Kidney capillary endothelial cell (primary cell): ENCODE measurements at regions not wholly inside any gene's neighbourhood (a gene's known extent, or its start where the extent isn't known, plus 50 kb on each side); places are given as distances from the start of the nearest gene placed in this dataset.

ENCODE experiments used
- DNase-seq: peaks from one replicate; pipeline ENCODE4 v3.0.0-alpha.2; 2018; ENCODE audit warnings: low spot score

DNA sequence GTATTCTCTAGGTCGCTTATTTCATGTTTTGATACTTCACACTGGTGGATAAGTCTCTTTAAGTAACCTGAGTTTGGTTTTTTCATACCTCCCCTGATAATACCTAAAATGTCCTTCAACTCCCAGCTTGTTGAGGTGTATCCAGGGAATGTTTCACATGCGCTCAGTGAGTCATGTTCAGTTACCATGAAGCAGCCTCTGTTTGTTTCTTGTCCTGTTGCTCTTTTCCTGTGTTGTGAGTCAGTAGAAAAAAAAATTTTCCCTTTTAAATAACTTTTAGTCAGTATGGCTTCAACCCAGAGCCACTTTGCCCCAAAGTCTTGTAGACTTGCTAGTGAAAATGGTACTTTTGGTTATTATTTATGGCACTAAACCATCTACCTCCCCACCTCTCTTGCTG lies 278.4 kb upstream of the ZPLD1 start:
- peak; percentile 87 for DNase-seq

DNA sequence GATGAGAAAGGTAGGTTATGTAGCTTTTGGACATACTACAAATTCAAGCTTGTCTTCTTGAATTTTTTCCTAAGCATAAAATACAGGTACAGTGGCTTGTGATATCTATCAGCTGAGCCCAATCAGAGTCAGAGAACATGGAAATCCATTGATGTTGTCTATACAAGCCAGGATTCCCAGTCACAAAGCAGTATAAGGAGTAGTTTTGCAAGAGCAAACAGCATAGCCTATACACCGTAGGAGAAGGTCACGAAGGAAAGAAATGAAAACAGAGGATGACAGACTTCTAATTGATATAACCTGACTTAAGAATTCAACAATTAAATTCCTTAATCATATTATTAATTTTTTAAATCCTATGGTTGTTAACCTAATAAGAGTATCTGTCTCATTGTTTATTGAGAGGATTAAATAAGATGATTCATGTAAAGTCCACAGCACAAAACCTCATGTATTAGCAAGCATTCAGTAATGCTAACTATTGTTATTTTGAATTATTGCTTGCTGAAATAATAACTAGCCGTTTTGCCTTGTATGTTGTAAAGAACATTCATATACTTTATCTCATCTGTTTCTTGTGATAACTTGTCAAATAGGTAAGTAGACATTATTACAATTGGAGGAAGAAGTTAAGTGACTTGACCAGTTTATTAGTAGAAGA lies 276.6 kb upstream of the ZPLD1 start:
- DNase-seq = no peak

DNA sequence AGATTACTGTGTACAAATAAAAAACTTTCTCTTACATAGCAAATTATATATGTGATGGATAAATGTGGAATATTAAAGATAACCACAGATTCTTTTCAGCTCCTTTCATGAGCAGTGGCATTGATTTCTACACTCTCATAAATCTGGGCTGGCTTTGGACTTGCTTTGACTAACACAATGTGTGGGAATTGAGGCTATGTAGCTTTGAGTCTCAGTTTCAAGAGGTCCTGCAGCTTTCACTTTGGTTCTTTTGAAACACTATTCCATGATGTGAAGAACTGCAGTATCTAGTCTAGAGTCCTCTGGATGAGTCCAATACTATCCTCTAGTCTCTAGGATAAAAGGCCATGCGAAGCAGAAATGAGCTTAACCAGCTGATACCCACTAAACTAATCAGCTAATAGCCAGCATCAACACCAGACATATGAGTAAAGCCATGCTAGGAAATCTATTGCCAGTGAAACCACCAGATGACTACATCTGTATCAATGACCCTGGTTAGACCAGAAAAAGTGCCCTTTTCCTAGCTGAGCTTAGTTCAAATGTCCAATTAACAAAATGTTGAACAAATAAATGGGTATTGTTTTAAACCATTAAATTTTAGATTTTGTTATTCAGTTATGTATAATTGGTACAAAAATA lies 274.9 kb upstream of the ZPLD1 start:
- no peak for DNase-seq

DNA sequence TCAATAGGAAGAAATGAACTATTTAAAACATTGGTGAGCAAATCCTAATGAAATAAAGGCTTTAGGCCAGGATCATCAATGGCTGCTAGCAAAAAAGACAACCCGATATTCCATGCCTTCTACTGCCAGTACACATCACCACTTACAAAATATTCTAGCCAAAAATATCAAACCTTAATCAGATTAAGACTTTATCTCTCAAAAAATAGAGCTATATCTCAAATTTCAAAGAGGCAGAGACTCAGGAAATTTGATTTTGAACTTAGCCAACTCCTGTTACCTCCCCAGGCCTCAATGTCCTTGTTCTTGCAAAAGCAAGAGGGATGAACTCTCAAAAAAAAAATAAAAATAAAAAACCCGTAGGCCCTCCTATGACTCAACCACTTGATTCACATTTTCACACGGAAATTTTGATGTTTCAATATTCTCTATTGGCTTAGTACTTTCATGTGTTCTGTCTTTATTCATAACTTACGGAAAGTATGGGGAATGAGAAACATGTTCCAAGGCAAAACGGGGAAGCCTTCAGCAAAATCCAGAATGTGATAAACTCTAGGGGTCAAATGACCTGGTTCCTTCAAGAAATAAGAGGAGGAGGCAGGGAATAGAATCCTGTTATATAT lies 273.3 kb upstream of the ZPLD1 start:
- no peak for DNase-seq

DNA sequence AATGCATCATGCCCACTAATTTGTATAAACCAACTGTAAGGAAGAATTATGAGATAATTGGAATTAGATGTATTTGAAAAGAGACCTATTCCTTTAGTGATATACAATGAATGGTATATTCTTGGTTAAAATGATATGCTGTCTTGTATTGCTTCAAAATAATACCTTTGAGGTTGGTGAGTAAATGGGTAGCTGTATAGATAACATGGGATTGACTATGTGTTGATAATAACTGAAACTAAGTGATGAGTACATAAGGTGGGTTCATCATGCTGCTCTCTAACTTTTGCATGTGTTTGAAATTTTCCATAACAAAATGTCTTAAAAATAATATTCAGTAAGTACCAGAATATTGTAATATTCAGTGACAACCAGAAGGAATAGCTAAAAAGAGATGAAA lies 272.6 kb upstream of the ZPLD1 start:
- DNase-seq = no peak

DNA sequence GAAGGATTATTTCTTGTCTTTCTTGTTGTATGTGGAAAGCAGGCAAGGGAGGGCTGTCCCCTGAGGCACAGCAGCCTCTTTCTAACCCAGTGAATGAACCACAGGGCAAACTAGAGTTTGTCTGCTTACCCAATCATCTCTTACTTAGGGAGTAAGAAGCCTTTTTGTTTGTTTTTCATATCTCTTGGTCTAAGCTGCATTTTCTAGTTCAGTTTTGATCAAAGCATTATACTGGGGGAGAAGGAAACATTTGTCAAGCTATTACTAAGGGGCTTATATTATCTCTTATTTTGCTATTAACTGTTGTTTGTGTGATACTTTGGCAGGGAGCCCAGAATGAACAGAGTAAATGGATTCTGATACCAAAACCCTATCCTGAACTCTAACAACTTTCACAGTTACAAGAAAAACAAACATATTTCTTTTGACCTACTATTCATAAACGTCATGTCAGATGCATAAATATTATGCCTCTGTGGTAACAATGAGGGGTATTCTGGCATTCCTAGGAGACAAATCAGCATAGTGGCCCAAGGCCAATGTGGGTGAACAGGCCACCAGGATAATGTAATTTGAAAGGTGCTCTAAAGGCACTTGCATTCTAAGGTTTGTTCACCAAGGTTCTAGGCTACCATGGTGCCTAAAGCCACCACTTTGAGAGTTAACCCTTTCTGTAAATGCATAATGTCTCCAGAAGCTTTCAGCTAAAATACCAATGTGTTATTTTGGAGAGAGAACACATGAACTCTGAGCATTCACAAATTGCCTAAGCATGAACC lies 271.6 kb upstream of the ZPLD1 start:
- DNase-seq = no peak

DNA sequence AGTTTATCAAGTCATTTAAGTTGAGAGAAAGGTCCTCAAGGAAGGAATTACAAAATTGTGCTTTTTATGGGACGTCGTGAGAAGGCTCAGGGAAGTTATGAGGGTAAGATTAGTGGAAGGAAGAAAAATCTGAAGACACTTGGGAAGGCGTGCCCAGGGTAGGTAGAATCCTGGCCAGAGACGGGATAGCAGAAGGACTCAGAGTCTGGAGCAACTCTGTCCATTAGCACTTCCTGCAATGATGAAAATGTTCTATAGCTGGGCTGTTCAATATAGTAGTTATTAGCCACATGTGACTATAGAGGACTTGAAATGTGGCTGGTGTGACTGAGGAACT lies 271.0 kb upstream of the ZPLD1 start:
- DNase-seq = no peak

DNA sequence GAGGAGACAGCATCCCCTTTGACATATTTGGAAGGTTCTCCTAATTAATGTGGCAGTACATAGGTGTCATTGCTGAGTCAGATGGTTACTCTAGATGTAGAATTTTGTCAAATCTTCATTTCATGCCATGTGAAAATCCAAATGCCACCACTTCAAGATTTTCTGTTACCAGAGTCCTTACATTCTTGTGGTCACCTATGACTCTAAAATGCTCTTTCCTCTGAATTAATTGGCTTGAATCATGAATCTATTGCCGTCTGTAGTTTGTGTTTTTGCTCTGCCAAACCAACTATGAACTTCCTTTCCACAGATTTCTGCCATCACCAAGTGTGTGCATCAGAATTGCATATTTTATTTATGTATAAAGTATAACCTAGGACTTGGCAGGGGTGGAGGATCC lies 269.4 kb upstream of the ZPLD1 start:
- DNase-seq = no peak

DNA sequence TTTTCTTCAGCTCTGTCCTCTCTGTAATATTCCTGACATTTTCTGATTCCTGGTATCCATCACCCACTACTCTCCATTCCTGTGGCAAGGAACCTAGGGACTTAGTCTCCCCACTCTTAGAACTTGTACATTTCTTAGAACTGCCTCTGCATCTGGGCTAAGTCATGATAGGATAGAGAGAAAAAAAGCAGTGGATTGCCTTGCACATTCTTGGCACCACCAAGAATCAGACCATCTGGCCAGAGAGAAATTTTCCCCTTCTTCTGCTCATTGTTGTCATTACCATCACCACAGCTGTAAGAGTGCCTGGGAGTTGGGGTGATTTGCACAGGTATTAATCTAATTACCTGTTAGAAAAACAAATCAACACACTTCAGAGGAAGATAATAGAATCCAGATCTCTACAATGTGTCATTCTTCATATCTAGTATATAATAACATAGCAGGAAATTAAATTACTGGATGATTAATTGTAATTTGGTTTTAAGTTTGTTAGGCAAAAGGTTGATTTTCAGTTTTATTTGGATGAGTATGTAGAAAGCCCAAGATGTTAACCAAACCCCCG lies 264.8 kb upstream of the ZPLD1 start:
- no peak for DNase-seq

DNA sequence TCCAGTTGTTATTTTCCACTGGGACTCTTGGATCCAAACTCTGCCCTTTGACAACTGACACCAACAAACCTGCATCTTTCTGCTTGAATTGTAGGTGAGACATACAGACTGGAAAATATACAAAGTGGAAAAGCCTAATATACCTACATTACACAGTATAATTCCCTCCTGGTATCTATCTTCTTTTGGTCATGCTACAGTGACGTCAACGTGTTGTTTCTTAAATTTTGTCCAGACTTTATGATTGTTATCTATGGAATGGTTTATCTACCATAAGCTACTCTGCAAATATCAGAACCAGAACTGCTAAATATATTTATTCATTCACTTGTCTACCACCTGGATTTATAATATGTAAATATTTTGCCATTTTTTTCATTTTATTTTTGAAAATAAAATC lies 264.3 kb upstream of the ZPLD1 start:
- DNase-seq = no peak

DNA sequence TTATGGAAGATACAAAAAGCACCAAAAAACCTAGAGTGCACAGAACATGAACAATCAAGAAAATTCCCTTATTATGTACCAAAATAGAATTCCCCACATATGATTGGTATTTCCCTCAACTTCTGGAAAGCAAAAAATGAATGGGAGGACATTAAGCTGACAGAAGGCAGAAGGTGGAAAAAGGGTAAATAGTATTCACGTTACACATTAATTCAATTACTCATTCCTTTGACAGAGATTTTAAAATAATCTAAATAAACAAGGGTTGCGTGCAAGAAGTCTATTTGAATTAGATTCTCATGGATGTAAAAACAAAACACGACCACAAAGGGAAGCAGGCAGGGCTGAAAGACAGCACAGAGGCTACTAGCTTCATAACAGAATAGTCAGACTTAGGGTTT lies 260.5 kb upstream of the ZPLD1 start:
- DNase-seq = peak; percentile 82

DNA sequence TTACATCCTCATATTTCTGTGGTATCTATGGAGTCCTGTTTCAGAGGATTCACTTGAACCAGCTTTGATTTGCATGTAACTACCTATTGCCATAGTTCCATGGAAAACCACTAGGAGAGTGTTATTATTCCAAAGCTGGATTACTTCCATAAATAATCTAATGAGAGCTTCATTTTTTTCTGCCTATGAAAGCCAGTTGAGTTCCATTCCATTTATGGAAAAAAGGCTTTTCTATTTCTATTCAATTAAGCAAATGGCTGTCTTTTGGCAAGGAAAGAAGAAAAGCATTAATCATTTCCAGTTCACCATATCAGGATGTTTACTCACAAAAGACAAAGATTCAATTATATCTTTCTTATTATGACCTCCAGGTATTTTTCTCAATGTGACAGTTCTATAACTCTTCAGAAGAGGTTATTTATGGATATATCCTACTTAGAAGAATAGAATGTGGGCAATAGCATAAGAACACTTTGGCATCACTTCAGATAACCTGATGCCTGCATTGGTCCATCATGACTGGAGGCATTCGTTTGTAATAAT lies 259.9 kb upstream of the ZPLD1 start:
- peak; percentile 81 for DNase-seq

DNA sequence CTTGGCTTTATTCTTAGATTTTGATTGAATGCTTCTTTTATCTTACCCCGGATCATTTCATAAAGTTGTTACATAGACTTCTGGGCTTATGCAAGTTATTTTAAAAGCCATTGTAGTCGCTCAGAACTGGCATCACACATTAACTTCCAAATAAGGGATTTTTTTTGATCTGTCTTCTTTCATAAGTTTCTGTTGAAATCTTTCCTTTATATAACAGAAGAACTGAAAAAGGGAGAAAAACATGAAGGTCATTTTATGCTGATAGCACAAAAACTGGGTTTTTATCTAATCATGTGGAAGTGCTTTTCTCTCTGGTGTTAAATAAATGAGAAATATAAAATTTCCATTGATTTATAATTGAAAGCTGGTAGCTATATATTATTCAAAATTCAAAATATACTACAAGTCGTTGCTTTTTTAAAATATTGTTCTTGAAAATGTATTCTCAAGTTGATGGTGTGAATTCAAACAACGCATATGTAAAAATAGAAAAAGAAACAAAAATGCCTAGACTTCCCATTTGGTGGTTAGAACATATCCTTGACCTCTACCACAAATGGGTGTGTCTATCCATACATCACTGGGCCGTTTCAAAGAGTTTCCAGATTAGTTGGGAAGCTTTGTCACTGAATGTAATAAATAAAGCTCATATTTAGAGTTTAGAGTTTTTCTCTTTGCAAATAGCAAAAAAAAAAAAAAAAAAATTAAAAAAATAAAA lies 258.3 kb upstream of the ZPLD1 start:
- DNase-seq = no peak

DNA sequence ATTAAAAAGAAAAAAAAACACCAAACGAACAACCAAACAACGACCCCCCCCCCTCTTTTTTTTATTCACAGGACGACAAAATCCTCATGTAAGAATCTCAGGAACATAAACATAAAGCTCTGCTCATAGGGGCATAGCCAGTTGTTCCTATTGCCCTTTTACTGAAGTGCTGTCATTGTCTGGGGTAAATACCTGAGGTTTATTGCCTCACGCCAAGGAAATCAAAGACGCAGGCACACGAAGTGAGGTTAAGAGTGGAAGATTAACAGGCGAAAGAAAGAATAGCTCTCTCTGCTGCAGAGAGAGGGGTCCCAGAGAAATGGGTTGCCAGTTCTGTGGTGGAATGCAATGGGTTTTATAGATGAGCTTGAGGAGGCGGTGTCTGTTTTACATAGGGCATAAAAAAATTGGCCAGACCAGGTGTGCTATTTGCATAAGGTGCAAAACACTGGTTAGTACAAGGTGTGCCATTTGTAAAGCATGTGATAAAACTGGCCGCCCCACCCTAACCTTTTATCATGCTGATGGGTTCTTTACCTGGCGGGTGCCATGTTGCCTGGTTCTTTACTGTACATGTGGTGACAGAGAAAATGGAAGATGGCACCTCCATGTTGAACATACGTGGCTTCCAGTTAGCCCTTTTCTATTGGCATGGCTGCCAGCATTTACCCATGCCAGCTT lies 257.6 kb upstream of the ZPLD1 start:
- DNase-seq = no peak

DNA sequence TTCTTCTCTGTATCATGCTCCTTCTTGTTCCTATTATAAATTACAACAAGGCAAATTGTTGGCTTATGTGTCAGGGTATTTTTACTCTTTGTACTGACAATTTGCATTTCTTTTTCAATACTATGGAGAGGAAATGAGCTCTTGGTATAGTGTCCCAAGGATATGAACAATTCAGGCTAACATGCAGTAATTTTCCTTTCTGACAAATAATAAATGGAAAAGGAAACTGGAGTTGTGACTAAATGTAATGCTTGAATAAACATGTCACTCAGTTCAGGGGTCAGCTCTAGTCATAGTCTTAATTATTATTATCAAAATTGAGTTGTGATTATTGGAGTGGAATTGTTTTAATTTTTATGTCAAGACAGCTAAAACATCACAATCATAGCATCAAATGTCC lies 256.0 kb upstream of the ZPLD1 start:
- DNase-seq = peak; percentile 95

DNA sequence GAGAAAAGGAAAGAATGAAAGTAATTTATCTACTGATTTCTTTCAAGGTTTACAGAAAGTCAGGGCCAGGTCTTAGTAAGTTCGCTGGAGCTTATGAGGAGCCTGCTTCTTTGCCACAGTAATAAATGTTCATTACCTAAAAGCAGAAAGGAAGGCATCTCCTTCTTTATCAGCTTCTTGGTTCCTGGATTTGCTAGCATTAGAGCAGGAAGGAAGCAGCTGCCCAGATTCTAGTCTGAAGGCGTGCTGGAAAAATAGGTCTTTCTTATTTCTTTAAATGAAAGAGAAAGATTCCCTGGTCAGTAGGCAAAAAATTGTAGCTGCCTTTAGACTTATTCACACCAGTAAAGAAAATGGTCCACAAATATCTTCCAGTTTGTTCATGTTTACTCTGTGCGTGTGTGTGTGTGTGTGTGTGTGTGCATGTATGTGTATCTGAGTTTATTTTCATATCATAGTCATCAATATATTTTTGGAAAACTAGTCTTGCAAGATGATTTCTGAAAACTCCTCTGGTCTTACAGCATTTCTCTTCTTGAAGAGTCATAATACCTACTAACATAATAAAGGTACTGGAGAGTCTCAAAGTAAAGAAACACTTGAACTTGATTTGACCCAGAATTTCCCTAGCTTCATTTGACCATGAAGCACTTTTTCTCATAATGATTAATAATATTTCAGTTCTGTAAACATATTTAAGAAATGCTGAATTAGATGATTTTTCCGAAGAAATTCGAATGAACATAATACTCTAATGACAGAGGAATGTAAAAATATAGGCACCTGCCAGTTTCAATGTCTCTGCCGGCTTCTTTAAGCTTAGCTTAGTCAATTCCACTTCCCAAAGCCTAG lies 255.3 kb upstream of the ZPLD1 start:
- DNase-seq = peak; percentile 67

DNA sequence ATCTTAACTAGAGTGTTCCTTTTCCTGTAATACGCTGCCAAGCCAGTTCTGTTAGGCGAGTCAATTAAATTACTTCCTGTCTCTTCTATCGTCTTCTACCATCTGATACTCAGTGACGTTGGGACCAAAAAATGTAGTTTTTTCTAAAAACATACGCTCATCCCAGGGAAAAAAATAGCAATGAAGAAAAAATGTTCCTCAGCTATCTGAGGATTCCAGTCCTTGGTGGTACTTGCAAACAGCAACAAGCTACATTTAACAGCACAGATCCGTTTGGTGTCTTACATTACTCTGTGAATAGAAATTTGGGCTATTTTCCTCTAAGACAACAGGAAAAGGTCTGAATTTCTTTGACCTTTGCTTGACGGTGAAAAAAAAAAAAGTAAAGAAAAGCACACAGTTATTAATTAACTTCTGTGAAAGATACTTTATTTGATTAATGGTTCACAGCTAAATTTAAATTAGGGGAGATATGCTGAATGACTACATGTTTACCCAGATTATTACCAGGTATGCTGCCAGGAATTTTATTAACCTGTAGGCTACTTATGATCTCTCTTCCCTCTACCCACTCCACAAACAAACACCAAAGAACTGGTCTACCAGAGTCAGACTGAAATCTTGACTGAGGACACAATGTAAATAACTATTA lies 254.4 kb upstream of the ZPLD1 start:
- DNase-seq = peak; percentile 92

DNA sequence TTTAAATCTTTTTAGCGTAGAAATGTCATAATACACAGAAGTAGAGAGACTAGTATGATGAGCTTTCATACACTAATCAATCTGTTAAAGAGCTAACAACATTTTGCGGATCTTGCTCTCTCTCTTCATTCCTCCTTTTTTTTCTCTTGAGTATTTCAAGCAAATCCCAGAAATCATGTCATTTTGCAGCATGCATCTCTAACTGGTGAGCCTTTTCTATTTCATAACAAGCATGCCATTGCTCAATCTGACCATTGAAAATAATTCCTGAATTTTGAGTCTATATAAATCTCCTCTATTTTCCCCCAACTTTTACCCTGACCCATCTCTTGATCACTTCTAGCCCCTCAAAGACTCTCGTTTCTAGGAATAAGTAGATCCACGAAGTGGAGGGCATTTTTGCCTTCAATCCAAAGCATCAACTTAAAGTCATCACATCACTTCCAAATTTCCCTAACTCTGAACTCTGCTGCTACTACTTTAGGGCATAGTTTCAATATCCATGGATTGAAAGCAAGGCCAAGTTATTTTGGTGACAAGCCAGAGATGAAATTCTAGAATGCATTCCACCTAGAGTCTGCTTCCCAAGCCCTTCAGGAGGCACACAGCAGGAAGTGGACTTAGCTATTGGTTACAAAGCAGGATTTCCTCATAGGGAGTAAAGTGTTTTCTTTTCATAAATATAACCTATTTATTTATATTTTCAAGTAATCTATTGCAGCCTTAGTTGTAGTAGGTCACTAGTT lies 253.5 kb upstream of the ZPLD1 start:
- DNase-seq = peak; percentile 55

DNA sequence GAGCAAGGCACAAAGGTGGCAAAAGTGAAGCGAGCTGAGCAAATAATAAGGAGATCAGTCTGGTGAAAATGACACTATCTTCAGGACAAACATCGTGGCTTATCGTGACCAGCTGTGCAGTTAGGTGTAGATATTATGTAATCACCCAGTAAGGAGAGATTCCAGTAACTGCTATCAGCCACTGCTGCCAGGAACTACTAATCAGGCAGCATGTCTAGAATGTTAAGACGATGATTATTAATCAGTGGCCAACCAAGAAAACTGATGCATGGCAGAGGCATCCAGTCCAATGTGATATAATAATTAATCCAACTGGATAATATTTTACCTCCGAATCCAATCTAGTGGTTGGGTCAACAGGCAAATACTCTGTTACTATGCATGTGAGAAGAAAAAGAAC lies 252.7 kb upstream of the ZPLD1 start:
- DNase-seq = no peak
